ENCODE measurements at regions not wholly inside any gene's neighbourhood (a gene's known extent, or its start where the extent isn't known, plus 50 kb on each side); places are given as distances from the start of the nearest gene placed in this dataset.
"Not testable (repeated sequence)": the region's sequence is repeated elsewhere in the genome, so short reads cannot be mapped to it uniquely, and the experiment has no call there.

GRCh38 chr5:135743181-135743580 is 91.3 kb upstream of the SLC25A48 start:
- H3K4me3 ChIP-seq (ENCODE audit: low read length): no peak overlapping the region
- no peak for DNase-seq
- no peaks in the 10 kb centered on the region for H3K9me3 ChIP-seq (ENCODE audit: low read length)
- no peaks in the 10 kb centered on the region for H3K27me3 ChIP-seq (ENCODE audit: insufficient read depth, low read length, poor library complexity, severe bottlenecking)
- no peak overlapping the region for H3K27ac Mint-ChIP-seq
- H3K4me3 Mint-ChIP-seq: no peak overlapping the region
- no peaks in the 10 kb centered on the region for H3K36me3 Mint-ChIP-seq
- no peaks in the 10 kb centered on the region for H3K4me1 ChIP-seq (ENCODE audit: insufficient read depth, low read length)
- no peaks in the 10 kb centered on the region for H3K36me3 ChIP-seq (ENCODE audit: insufficient read depth, low read length)
- H3K27ac ChIP-seq (ENCODE audit: low read depth, low read length): no peak overlapping the region
- peaks cover 0 to 2% of the 10 kb centered on the region in 2 donors for H3K27me3 Mint-ChIP-seq
- peaks cover 0 to 6% (median 0%) of the 10 kb centered on the region in 5 donors for H3K9me3 Mint-ChIP-seq
- CTCF ChIA-PET: no interaction called here
- POLR2A ChIA-PET: no interaction called here
- H3K4me1 Mint-ChIP-seq: no peaks in the 10 kb centered on the region

DNA sequence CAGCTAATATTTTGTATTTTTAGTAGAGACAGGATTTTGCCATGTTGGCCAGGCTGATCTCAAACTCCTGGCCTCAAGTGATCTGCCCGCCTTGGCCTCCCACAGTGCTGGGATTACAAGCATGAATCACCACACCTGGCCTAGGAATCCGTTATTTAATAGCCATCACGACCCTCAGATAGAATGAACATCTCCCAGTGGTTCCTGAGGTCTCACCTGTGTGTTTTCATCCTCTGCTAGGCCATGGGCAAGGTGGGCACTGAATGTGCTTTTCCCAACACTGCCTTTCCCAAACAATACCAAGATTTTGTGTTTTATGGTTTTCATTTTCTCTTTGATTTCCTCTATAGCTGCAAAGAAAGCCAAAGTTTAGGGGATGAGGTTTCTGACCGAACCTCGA is 92.2 kb upstream of the SLC25A48 start:
- DNase-seq; H3K4me3 ChIP-seq (ENCODE audit: low read length); H3K27ac Mint-ChIP-seq; H3K27me3 Mint-ChIP-seq; POLR2A ChIA-PET; H3K4me1 ChIP-seq (ENCODE audit: insufficient read depth, low read length); H3K27me3 ChIP-seq (ENCODE audit: insufficient read depth, low read length, poor library complexity, severe bottlenecking); H3K9me3 ChIP-seq (ENCODE audit: low read length); H3K9me3 Mint-ChIP-seq; H3K4me3 Mint-ChIP-seq; H3K36me3 ChIP-seq (ENCODE audit: insufficient read depth, low read length); CTCF ChIA-PET; H3K27ac ChIP-seq (ENCODE audit: low read depth, low read length); H3K4me1 Mint-ChIP-seq; H3K36me3 Mint-ChIP-seq: not testable (repeated sequence)

GRCh38 chr5:135741040-135741439 is 93.4 kb upstream of the SLC25A48 start:
- no peaks in the 10 kb centered on the region for H3K9me3 ChIP-seq (ENCODE audit: low read length)
- no peak for DNase-seq
- no peak overlapping the region for H3K27ac ChIP-seq (ENCODE audit: low read depth, low read length)
- Mint-ChIP-seq H3K9me3 (peaks cover 0 to 5% (median 0%) of the 10 kb centered on the region in 5 donors), H3K27ac (no peak overlapping the region), H3K27me3 (peaks cover 0 to 7% of the 10 kb centered on the region in 2 donors), H3K4me1 (no peaks in the 10 kb centered on the region), H3K36me3 (no peaks in the 10 kb centered on the region), H3K4me3 (no peak overlapping the region)
- no peaks in the 10 kb centered on the region for H3K27me3 ChIP-seq (ENCODE audit: insufficient read depth, low read length, poor library complexity, severe bottlenecking)
- ChIA-PET POLR2A (no interaction called here), CTCF (no interaction called here)
- H3K4me1 ChIP-seq (ENCODE audit: insufficient read depth, low read length): no peaks in the 10 kb centered on the region
- no peaks in the 10 kb centered on the region for H3K36me3 ChIP-seq (ENCODE audit: insufficient read depth, low read length)
- H3K4me3 ChIP-seq (ENCODE audit: low read length): no peak overlapping the region

DNA sequence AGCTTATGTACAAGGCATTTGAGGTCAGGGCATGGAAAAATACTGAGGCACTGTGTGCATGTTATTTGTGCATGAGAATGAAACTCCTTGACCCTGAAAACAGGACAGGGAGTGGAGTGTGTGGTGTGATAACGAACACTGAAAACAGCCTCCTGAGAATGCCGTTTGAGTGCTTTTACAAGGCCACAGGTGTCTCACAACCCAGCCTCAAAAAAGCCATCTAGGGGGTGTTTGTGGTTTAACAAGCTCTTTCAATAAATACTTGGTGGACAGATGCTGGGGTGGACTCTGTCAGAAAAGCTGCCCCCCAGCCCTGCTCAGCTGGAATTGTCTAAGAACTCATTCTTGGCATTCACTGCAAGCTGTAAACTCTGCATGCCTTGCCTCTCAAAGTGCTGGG is 94.0 kb upstream of the SLC25A48 start:
- DNase-seq: no peak
- Histone ChIP-seq H3K4me3 (ENCODE audit: low read length) (no peak overlapping the region), H3K27ac (ENCODE audit: low read depth, low read length) (no peak overlapping the region), H3K36me3 (ENCODE audit: insufficient read depth, low read length) (no peaks in the 10 kb centered on the region), H3K4me1 (ENCODE audit: insufficient read depth, low read length) (no peaks in the 10 kb centered on the region), H3K9me3 (ENCODE audit: low read length) (no peaks in the 10 kb centered on the region), H3K27me3 (ENCODE audit: insufficient read depth, low read length, poor library complexity, severe bottlenecking) (no peaks in the 10 kb centered on the region)
- Mint-ChIP-seq H3K27ac (no peak overlapping the region), H3K9me3 (peaks cover 0 to 4% (median 0%) of the 10 kb centered on the region in 5 donors), H3K4me1 (no peaks in the 10 kb centered on the region), H3K27me3 (peaks cover 4 to 5% of the 10 kb centered on the region in 2 donors), H3K36me3 (no peaks in the 10 kb centered on the region), H3K4me3 (no peak overlapping the region)
- POLR2A ChIA-PET: no interaction called here
- CTCF ChIA-PET: no interaction called here

DNA sequence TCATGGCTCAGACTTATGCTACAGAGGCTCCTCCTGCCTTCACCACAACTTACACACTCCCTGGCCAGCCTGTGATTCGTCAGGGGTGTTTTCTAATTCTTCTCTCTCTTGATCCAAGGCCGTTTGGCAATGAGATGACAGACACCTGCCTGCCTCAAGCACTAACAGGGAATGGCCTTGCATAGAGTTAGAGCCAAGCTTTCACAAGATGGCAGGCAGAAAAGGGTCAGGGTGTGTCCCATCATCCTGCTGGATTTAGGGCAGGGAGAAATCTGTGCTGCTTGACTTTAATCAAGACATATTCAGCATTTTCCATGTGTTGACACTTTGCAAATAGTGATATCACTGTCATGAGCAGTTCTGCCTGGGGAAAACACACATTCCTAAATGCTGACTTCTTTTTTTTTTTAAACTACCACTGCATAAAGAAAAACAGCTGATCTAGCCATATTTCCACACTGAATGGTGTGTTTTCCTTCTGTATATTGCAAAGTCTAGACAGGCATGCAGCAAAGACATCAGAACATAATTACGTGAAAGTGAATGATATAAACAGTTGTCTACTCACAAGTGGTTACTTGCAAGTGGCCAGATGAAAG is 95.0 kb upstream of the SLC25A48 start:
- no peaks in the 10 kb centered on the region for H3K27me3 ChIP-seq (ENCODE audit: insufficient read depth, low read length, poor library complexity, severe bottlenecking)
- peaks cover 0 to 4% (median 0%) of the 10 kb centered on the region in 5 donors for H3K9me3 Mint-ChIP-seq

DNA sequence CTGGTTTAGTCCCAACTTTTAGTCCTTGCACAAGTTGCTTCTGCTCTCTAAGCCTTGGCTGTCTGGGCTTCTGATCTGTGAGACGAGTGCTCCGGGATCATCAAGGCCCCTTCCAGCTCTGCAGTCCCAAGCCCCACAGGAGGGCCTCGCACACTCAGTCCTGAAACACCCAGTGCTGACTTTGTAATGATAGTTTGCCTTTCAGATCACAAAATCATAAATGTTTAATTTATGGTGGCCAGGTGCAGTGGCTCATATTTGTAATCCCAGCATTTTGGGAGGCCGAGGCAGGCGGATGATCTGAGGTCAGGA is 95.9 kb upstream of the SLC25A48 start:
- Mint-ChIP-seq H3K9me3 (peaks cover 0 to 2% (median 0%) of the 10 kb centered on the region in 5 donors), H3K27ac (no peak overlapping the region), H3K4me1 (no peaks in the 10 kb centered on the region), H3K36me3 (no peaks in the 10 kb centered on the region), H3K27me3 (peaks cover 4 to 5% of the 10 kb centered on the region in 2 donors), H3K4me3 (no peak overlapping the region)
- H3K4me3 ChIP-seq (ENCODE audit: low read length): no peak overlapping the region
- no peak for DNase-seq
- no peaks in the 10 kb centered on the region for H3K27me3 ChIP-seq (ENCODE audit: insufficient read depth, low read length, poor library complexity, severe bottlenecking)
- POLR2A ChIA-PET: no interaction called here
- H3K27ac ChIP-seq (ENCODE audit: low read depth, low read length): no peak overlapping the region
- H3K4me1 ChIP-seq (ENCODE audit: insufficient read depth, low read length): no peaks in the 10 kb centered on the region
- no peaks in the 10 kb centered on the region for H3K36me3 ChIP-seq (ENCODE audit: insufficient read depth, low read length)
- CTCF ChIA-PET: no interaction called here
- H3K9me3 ChIP-seq (ENCODE audit: low read length): no peaks in the 10 kb centered on the region

More for the DNA sequence above, 95.0 kb upstream of the SLC25A48 start:
- no peak overlapping the region for H3K27ac Mint-ChIP-seq
- POLR2A ChIA-PET: no interaction called here
- no peak overlapping the region for H3K4me3 ChIP-seq (ENCODE audit: low read length)
- H3K36me3 ChIP-seq (ENCODE audit: insufficient read depth, low read length): no peaks in the 10 kb centered on the region
- H3K36me3 Mint-ChIP-seq: no peaks in the 10 kb centered on the region
- no peaks in the 10 kb centered on the region for H3K4me1 ChIP-seq (ENCODE audit: insufficient read depth, low read length)
- CTCF ChIA-PET: no interaction called here
- H3K27me3 Mint-ChIP-seq: peaks cover 4 to 5% of the 10 kb centered on the region in 2 donors
- H3K4me1 Mint-ChIP-seq: no peaks in the 10 kb centered on the region
- no peaks in the 10 kb centered on the region for H3K9me3 ChIP-seq (ENCODE audit: low read length)
- H3K4me3 Mint-ChIP-seq: no peak overlapping the region
- H3K27ac ChIP-seq (ENCODE audit: low read depth, low read length): no peak overlapping the region
- no peak for DNase-seq

GRCh38 chr5:135737701-135738563 is 96.5 kb upstream of the SLC25A48 start:
- POLR2A ChIA-PET: no interaction called here
- no peaks in the 10 kb centered on the region for H3K36me3 ChIP-seq (ENCODE audit: insufficient read depth, low read length)
- H3K27ac ChIP-seq (ENCODE audit: low read depth, low read length): no peak overlapping the region
- Mint-ChIP-seq H3K27me3 (peaks cover 4 to 5% of the 10 kb centered on the region in 2 donors), H3K27ac (no peak overlapping the region), H3K4me3 (no peak overlapping the region), H3K9me3 (peaks cover 0 to 2% (median 0%) of the 10 kb centered on the region in 5 donors), H3K36me3 (no peaks in the 10 kb centered on the region), H3K4me1 (no peaks in the 10 kb centered on the region)
- H3K27me3 ChIP-seq (ENCODE audit: insufficient read depth, low read length, poor library complexity, severe bottlenecking): no peaks in the 10 kb centered on the region
- no peak overlapping the region for H3K4me3 ChIP-seq (ENCODE audit: low read length)
- no peak for DNase-seq
- CTCF ChIA-PET: no interaction called here
- H3K9me3 ChIP-seq (ENCODE audit: low read length): no peaks in the 10 kb centered on the region
- no peaks in the 10 kb centered on the region for H3K4me1 ChIP-seq (ENCODE audit: insufficient read depth, low read length)

GRCh38 chr5:135736952-135737351 is 97.5 kb upstream of the SLC25A48 start:
- DNase-seq; H3K4me3 Mint-ChIP-seq; H3K27me3 ChIP-seq (ENCODE audit: insufficient read depth, low read length, poor library complexity, severe bottlenecking); H3K9me3 ChIP-seq (ENCODE audit: low read length); CTCF ChIA-PET; H3K4me1 ChIP-seq (ENCODE audit: insufficient read depth, low read length); H3K4me1 Mint-ChIP-seq; H3K9me3 Mint-ChIP-seq; H3K36me3 Mint-ChIP-seq; H3K27ac Mint-ChIP-seq; POLR2A ChIA-PET; H3K27ac ChIP-seq (ENCODE audit: low read depth, low read length); H3K36me3 ChIP-seq (ENCODE audit: insufficient read depth, low read length); H3K4me3 ChIP-seq (ENCODE audit: low read length); H3K27me3 Mint-ChIP-seq: not testable (repeated sequence)
